Chondrocyte (in vitro differentiated cells): ENCODE measurements at regions not wholly inside any gene's neighbourhood (a gene's known extent, or its start where the extent isn't known, plus 50 kb on each side); places are given as distances from the start of the nearest gene placed in this dataset.

Source experiments
- DNase-seq: peaks from one replicate; pipeline ENCODE4 v3.0.0; 2021; ENCODE audit warnings: mixed read lengths, low spot score
- H3K27ac Mint-ChIP-seq: one replicate; pipeline ENCODE4 v1.8.0; 2021; ENCODE audit warnings: mild to moderate bottlenecking, moderate library complexity, mixed read lengths; ENCODE audit not compliant: unreplicated experiment
- H3K27me3 Mint-ChIP-seq: 2 replicates; pipeline ENCODE4 v1.8.0; 2021; ENCODE audit warnings: low read depth, mixed read lengths
- H3K36me3 Mint-ChIP-seq: 2 replicates; pipeline ENCODE4 v1.8.0; 2021; ENCODE audit warnings: low read depth, mixed read lengths
- H3K4me1 Mint-ChIP-seq: 2 replicates; pipeline ENCODE4 v1.8.0; 2021; ENCODE audit warnings: low read depth, mild to moderate bottlenecking, mixed read lengths
- H3K4me3 Mint-ChIP-seq: one replicate; pipeline ENCODE4 v1.8.0; 2021; ENCODE audit warnings: mild to moderate bottlenecking, moderate library complexity, mixed read lengths; ENCODE audit not compliant: unreplicated experiment
- H3K9me3 Mint-ChIP-seq: 2 replicates; pipeline ENCODE4 v1.8.0; 2021; ENCODE audit warnings: low read depth, mixed read lengths
- TF ChIP-seq, protein P1 (sequence below): fragments of 200-600 bp; sonication (generic); IDR thresholded peaks from 2 replicates; pipeline ENCODE4 v1.5.0; 2021; ENCODE audit warnings: antibody characterized with exemption, mild to moderate bottlenecking, moderate library complexity

DNA sequence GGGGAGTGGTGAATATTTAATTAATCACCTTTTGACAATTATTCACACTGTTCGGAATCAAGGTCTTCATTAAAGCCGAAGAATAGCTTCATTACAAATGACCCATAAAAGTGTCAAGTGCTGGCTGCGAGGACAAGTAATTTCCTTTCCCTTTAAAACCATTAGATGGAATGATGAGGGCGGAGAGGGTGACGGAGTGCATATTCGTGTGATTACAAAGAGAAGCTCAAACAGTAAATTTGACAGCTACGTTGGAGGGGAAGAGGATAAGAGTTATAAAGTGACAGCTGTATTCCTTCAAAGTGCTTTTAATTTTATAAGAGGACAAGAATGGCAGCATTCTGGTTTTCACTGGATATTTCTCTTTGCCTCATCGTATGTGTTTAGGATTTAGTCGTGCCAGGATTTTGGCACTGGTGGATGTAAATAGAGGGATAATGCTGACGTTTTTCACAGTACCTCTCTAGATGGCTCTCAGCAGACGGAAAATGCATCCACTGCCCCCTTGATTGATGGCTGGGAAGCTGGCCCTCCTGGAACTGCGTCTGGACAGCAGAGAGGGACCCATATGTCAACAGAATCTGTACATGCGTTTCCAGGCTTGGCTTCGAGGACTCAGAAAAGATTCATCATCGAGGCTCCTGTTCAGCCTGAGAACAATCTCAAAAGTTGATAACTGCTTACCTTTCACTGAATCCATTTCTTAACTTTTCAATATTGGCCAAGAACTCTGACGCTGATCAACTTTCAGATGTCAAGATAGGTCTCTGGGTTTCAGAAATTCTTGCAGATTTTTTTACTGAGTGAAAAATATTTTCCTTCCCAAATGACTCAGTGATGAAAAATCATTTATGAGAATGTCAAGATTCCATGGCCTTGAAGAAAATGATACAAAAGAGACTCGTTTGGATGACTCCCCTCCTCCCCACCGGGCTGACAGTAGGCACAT is 50.4 kb upstream of the IRX2 start:
- H3K27me3 Mint-ChIP-seq, result no peaks in the 10 kb centered on the region
- H3K4me1 Mint-ChIP-seq, result no peaks in the 10 kb centered on the region
- no peak for DNase-seq
- no peaks in the 10 kb centered on the region for H3K36me3 Mint-ChIP-seq
- no peak overlapping the region for H3K4me3 Mint-ChIP-seq
- TF ChIP-seq, protein P1, sequence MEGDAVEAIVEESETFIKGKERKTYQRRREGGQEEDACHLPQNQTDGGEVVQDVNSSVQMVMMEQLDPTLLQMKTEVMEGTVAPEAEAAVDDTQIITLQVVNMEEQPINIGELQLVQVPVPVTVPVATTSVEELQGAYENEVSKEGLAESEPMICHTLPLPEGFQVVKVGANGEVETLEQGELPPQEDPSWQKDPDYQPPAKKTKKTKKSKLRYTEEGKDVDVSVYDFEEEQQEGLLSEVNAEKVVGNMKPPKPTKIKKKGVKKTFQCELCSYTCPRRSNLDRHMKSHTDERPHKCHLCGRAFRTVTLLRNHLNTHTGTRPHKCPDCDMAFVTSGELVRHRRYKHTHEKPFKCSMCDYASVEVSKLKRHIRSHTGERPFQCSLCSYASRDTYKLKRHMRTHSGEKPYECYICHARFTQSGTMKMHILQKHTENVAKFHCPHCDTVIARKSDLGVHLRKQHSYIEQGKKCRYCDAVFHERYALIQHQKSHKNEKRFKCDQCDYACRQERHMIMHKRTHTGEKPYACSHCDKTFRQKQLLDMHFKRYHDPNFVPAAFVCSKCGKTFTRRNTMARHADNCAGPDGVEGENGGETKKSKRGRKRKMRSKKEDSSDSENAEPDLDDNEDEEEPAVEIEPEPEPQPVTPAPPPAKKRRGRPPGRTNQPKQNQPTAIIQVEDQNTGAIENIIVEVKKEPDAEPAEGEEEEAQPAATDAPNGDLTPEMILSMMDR, result no peak
- no peaks in the 10 kb centered on the region for H3K9me3 Mint-ChIP-seq
- H3K27ac Mint-ChIP-seq, result no peak overlapping the region
